ENCODE measurements at regions not wholly inside any gene's neighbourhood (a gene's known extent, or its start where the extent isn't known, plus 50 kb on each side); places are given as distances from the start of the nearest gene placed in this dataset.

DNA sequence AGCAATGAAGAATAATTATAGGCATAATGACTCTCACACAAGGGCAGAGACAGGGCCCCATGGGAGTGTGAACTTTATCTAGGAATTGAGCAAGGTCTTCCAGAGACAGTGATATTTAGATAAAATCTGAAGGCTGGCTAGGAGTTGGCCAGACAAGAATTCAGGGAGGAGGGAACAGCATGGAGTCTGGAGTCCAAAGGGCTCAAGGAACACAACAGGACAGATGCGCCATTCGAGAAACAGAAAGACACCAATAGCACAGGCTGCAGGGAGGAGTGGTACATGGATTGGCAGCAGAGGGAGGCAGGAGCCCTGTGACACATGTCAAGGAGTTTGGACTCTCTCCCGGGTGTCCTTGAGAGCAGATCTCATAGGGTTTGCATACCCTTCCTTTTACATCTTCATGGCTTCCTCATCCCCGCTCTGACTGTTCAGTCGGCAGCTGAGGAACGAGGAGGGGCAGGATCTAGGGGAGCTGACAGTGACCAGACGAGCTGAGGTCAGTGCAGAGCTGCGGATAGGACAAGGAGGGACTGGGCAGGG, 64.0 kb upstream of the XPA start:
- H3K4me1 ChIP-seq (ENCODE audit: control insufficient read depth, insufficient read depth, low read length) = no peaks in the 10 kb centered on the region
- ATAC-seq (ENCODE audit: low read depth) = no peak

More for the DNA sequence above, 64.0 kb upstream of the XPA start:
- Histone ChIP-seq H3K23ac (ENCODE audit: low read depth, low read length) (no peak overlapping the region), H4K8ac (ENCODE audit: low read depth in 2 of 2, low read length in 2 of 2) (no peak overlapping the region), H3K14ac (replicated peaks; ENCODE audit: low read depth, low read length) (no peak overlapping the region), H3K9me1 (ENCODE audit: insufficient read depth, low read length) (no peaks in the 10 kb centered on the region), H2BK15ac (ENCODE audit: low read depth, low read length) (no peak overlapping the region), H3K27ac (ENCODE audit: insufficient read depth, low read length) (no peak overlapping the region), H3K4ac (ENCODE audit: low read depth, low read length) (no peak overlapping the region), H2BK20ac (ENCODE audit: low read depth, low read length) (no peak overlapping the region), H3K4me2 (ENCODE audit: low read depth, low read length) (no peak overlapping the region), H3K36me3 (ENCODE audit: control insufficient read depth, insufficient read depth, low read length) (no peaks in the 10 kb centered on the region), H2BK5ac (ENCODE audit: low read depth, low read length, poor library complexity, severe bottlenecking) (no peak overlapping the region), H3K4me3 (ENCODE audit: insufficient read depth, low read depth, low read length) (no peak overlapping the region), H3K9me3 (ENCODE audit: control insufficient read depth, insufficient read depth, low read length) (no peaks in the 10 kb centered on the region; the same call in 1 of the 2 replicates), H2AK5ac (ENCODE audit: low read depth, low read length) (no peak overlapping the region), H3K27me3 (ENCODE audit: control insufficient read depth, insufficient read depth, low read length) (peaks cover 54% of the 10 kb centered on the region), H4K5ac (ENCODE audit: low read depth, low read length) (no peak overlapping the region), H4K91ac (ENCODE audit: insufficient read depth, low read depth, low read length) (no peak overlapping the region), H2AFZ (replicated peaks; ENCODE audit: low read length, poor library complexity) (no peak overlapping the region), H3K79me1 (ENCODE audit: low read depth in 1 of 2, low read length in 2 of 2) (no peaks in the 10 kb centered on the region), H3K18ac (ENCODE audit: low read depth, low read length) (no peak overlapping the region), H2AK9ac (replicated peaks; ENCODE audit: low read depth, low read length, poor library complexity) (no peak overlapping the region), H2BK120ac (ENCODE audit: low read depth, low read length) (no peak overlapping the region), H4K20me1 (ENCODE audit: insufficient read depth, low read length) (no peaks in the 10 kb centered on the region), H3K9ac (ENCODE audit: low read depth, low read length) (no peak overlapping the region), H3K56ac (ENCODE audit: extremely low read depth, insufficient read depth, low read length) (no peak overlapping the region)
- BruUV-seq (replicated peaks) = no TSS peak
- intact Hi-C loops (cut with micrococcal nuclease) (no loop called here), in situ Hi-C loops (cut with MboI; ENCODE audit: low sequenced_read_pairs) (no loop called here), dilution Hi-C loops (cut with HindIII; ENCODE audit: low sequenced_read_pairs, unreplicated experiment) (no loop called here)
- ChIA-PET POLR2A (ENCODE audit: unreplicated experiment) (no interaction called here), CTCF (no interaction called here)
- no CpG with 5 or more reads among the region's 8 CpGs for WGBS, 2 experiments (ENCODE audit: extremely low coverage in 2 of 2, insufficient read length in 1 of 2)
- no peak for DNase-seq
- no peak for TF ChIP-seq SMC3 (IDR thresholded peaks at IDR 0.05; ENCODE audit: low read depth, low read length)
- TF ChIP-seq RFX5 (IDR thresholded peaks at IDR 0.05; ENCODE audit: low read depth, low read length) = no peak
- TF ChIP-seq, protein P1, sequence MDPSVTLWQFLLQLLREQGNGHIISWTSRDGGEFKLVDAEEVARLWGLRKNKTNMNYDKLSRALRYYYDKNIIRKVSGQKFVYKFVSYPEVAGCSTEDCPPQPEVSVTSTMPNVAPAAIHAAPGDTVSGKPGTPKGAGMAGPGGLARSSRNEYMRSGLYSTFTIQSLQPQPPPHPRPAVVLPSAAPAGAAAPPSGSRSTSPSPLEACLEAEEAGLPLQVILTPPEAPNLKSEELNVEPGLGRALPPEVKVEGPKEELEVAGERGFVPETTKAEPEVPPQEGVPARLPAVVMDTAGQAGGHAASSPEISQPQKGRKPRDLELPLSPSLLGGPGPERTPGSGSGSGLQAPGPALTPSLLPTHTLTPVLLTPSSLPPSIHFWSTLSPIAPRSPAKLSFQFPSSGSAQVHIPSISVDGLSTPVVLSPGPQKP (IDR thresholded peaks at IDR 0.05; ENCODE audit: borderline replicate concordance, low read depth, low read length) = no peak
- no peak for TF ChIP-seq MXI1 (IDR thresholded peaks at IDR 0.05; ENCODE audit: borderline replicate concordance, low read depth, low read length)
- no peak for TF ChIP-seq CHD1 (IDR thresholded peaks at IDR 0.05; ENCODE audit: low read depth, low read length)
